ENCODE measurements at regions not wholly inside any gene's neighbourhood (a gene's known extent, or its start where the extent isn't known, plus 50 kb on each side); places are given as distances from the start of the nearest gene placed in this dataset.
A peak's percentile ranks its signal among the peaks of the same experiment; 100 is the strongest.

DNA sequence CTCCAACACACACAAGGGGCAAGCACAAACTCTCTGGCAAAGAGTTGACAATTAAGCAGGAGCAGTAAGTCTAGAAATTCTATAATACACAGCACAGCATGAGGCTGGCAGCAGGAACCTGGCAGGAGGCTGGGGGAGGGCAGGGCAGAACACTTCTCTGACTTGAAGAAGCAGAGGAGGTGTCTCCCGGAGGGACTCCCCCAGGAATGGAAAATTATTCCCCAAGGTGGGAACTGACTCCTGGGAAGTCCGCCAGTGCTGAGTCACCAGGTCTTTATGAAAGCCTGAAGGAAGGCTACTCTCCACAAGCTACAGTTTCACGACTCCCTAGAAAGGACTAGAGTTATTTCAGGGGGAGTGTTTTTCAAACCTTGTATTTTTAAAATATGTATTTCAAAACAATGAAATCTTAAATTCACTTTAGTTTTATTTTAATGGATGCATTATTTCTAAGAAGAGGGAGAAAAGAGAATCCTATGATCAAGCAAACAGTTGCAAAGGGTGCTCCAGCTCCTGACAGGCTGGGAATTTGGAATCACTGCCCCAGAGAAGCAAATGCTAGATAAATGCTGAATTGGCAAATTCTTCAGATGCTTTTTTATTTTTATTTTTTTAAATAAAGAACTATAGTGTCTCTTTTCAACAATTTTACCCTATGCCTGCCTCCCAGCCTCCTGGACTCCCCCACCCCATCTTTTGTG, 192.8 kb downstream of the LY86 start:
- Histone ChIP-seq H2BK120ac (ENCODE audit: insufficient read depth, low read length, poor library complexity) (peak overlapping the region; percentile 81), H3K4ac (ENCODE audit: low read depth, low read length) (no peak overlapping the region), H3K9me3 (ENCODE audit: insufficient read depth, low read depth, low read length) (no peaks in the 10 kb centered on the region), H4K8ac (ENCODE audit: low read depth, low read length) (peak overlapping the region; percentile 62), H3K4me1 (ENCODE audit: control insufficient read depth in 1 of 2, insufficient read depth in 2 of 2, low read length in 2 of 2) (peaks cover 3 to 7% of the 10 kb centered on the region in 2 experiments), H4K12ac (ENCODE audit: low read depth, low read length) (no peak overlapping the region), H3K27ac (ENCODE audit: low read depth, low read length) (no peak overlapping the region), H3K27me3 (ENCODE audit: insufficient read depth, low read length) (no peaks in the 10 kb centered on the region), H3K36me3 (ENCODE audit: control insufficient read depth in 1 of 2, insufficient read depth in 2 of 2, low read length in 2 of 2) (no peaks in the 10 kb centered on the region), H3K9ac (ENCODE audit: low read length) (no peak overlapping the region), H2AFZ (ENCODE audit: insufficient read depth, low read length, poor library complexity) (no peak overlapping the region), H2AK5ac (ENCODE audit: low read length) (no peak overlapping the region), H3K79me1 (ENCODE audit: low read length) (peaks cover 5% of the 10 kb centered on the region), H4K91ac (ENCODE audit: low read depth, low read length) (no peak overlapping the region), H3K79me2 (ENCODE audit: control insufficient read depth, insufficient read depth, low read length, poor library complexity) (no peaks in the 10 kb centered on the region), H3K4me2 (ENCODE audit: low read length) (no peak overlapping the region), H2BK5ac (ENCODE audit: low read depth, low read length, poor library complexity) (peak overlapping the region; percentile 53), H3K4me3 (ENCODE audit: low read depth, low read length) (no peak overlapping the region), H2BK12ac (ENCODE audit: low read length) (no peak overlapping the region), H3K18ac (ENCODE audit: low read length) (no peak overlapping the region), H3K14ac (ENCODE audit: low read length) (no peak overlapping the region), H3K23ac (ENCODE audit: low read length) (no peak overlapping the region)
- WGBS (ENCODE audit: extremely low coverage, insufficient coverage, insufficient read length), result no CpG with 5 or more reads among the region's 3 CpGs
- DNase-seq, result peak in 1 of 2 donors; percentile 9

- Histone ChIP-seq H2BK120ac (ENCODE audit: insufficient read depth, low read length, poor library complexity) (no peak overlapping the region), H2BK5ac (ENCODE audit: low read depth, low read length, poor library complexity) (peak overlapping the region; percentile 16)
These were observed 193.3 kb downstream of the LY86 start for GRCh38 chr6:6781873-6782227.

GRCh38 chr6:6783721-6784120, 195.2 kb downstream of the LY86 start:
- no peaks in the 10 kb centered on the region for H3K9me3 ChIP-seq (ENCODE audit: insufficient read depth, low read depth, low read length)
- H3K36me3 ChIP-seq (ENCODE audit: control insufficient read depth in 1 of 2, insufficient read depth in 2 of 2, low read length in 2 of 2), result no peaks in the 10 kb centered on the region
- DNase-seq, result no peak
- H3K23ac ChIP-seq (ENCODE audit: low read length), result no peak overlapping the region
- no peaks in the 10 kb centered on the region for H3K79me2 ChIP-seq (ENCODE audit: control insufficient read depth, insufficient read depth, low read length, poor library complexity)
- H3K18ac ChIP-seq (ENCODE audit: low read length), result no peak overlapping the region
- no peak overlapping the region for H3K4ac ChIP-seq (ENCODE audit: low read depth, low read length)
- peaks cover 3 to 7% of the 10 kb centered on the region in 2 experiments for H3K4me1 ChIP-seq (ENCODE audit: control insufficient read depth in 1 of 2, insufficient read depth in 2 of 2, low read length in 2 of 2)
- H3K14ac ChIP-seq (ENCODE audit: low read length), result no peak overlapping the region
- no peak overlapping the region for H2AFZ ChIP-seq (ENCODE audit: insufficient read depth, low read length, poor library complexity)
- H4K8ac ChIP-seq (ENCODE audit: low read depth, low read length), result no peak overlapping the region
- H2BK12ac ChIP-seq (ENCODE audit: low read length), result no peak overlapping the region
- no peak overlapping the region for H3K27ac ChIP-seq (ENCODE audit: low read depth, low read length)
- no peak overlapping the region for H4K91ac ChIP-seq (ENCODE audit: low read depth, low read length)
- no peak overlapping the region for H2BK120ac ChIP-seq (ENCODE audit: insufficient read depth, low read length, poor library complexity)
- peaks cover 7% of the 10 kb centered on the region for H3K79me1 ChIP-seq (ENCODE audit: low read length)
- no peak overlapping the region for H3K9ac ChIP-seq (ENCODE audit: low read length)
- no peak overlapping the region for H3K4me3 ChIP-seq (ENCODE audit: low read depth, low read length)
- WGBS (ENCODE audit: extremely low coverage, insufficient coverage, insufficient read length), result no CpG with 5 or more reads among the region's 2 CpGs
- no peak overlapping the region for H3K4me2 ChIP-seq (ENCODE audit: low read length)
- no peaks in the 10 kb centered on the region for H3K27me3 ChIP-seq (ENCODE audit: insufficient read depth, low read length)
- H2AK5ac ChIP-seq (ENCODE audit: low read length), result no peak overlapping the region
- no peak overlapping the region for H4K12ac ChIP-seq (ENCODE audit: low read depth, low read length)
- no peak overlapping the region for H2BK5ac ChIP-seq (ENCODE audit: low read depth, low read length, poor library complexity)

More at GRCh38 chr6:6781873-6782227, 193.3 kb downstream of the LY86 start:
- Histone ChIP-seq H4K12ac (ENCODE audit: low read depth, low read length) (no peak overlapping the region), H3K36me3 (ENCODE audit: control insufficient read depth in 1 of 2, insufficient read depth in 2 of 2, low read length in 2 of 2) (no peaks in the 10 kb centered on the region), H3K4me3 (ENCODE audit: low read depth, low read length) (no peak overlapping the region), H2BK12ac (ENCODE audit: low read length) (no peak overlapping the region), H3K4me1 (ENCODE audit: control insufficient read depth in 1 of 2, insufficient read depth in 2 of 2, low read length in 2 of 2) (peaks cover 3 to 7% of the 10 kb centered on the region in 2 experiments), H3K18ac (ENCODE audit: low read length) (no peak overlapping the region), H3K14ac (ENCODE audit: low read length) (no peak overlapping the region), H3K27ac (ENCODE audit: low read depth, low read length) (no peak overlapping the region), H4K8ac (ENCODE audit: low read depth, low read length) (no peak overlapping the region), H4K91ac (ENCODE audit: low read depth, low read length) (no peak overlapping the region), H3K79me2 (ENCODE audit: control insufficient read depth, insufficient read depth, low read length, poor library complexity) (no peaks in the 10 kb centered on the region), H3K9me3 (ENCODE audit: insufficient read depth, low read depth, low read length) (no peaks in the 10 kb centered on the region), H3K79me1 (ENCODE audit: low read length) (peaks cover 5% of the 10 kb centered on the region), H2AK5ac (ENCODE audit: low read length) (no peak overlapping the region), H3K9ac (ENCODE audit: low read length) (no peak overlapping the region), H3K4me2 (ENCODE audit: low read length) (no peak overlapping the region), H3K27me3 (ENCODE audit: insufficient read depth, low read length) (no peaks in the 10 kb centered on the region), H2AFZ (ENCODE audit: insufficient read depth, low read length, poor library complexity) (no peak overlapping the region), H3K4ac (ENCODE audit: low read depth, low read length) (no peak overlapping the region), H3K23ac (ENCODE audit: low read length) (no peak overlapping the region)
- DNase-seq, result no peak

- Histone ChIP-seq H3K4me3 (ENCODE audit: low read depth, low read length) (no peak overlapping the region), H3K4me2 (ENCODE audit: low read length) (no peak overlapping the region), H4K91ac (ENCODE audit: low read depth, low read length) (no peak overlapping the region), H3K27me3 (ENCODE audit: insufficient read depth, low read length) (no peaks in the 10 kb centered on the region), H4K8ac (ENCODE audit: low read depth, low read length) (no peak overlapping the region), H2AK5ac (ENCODE audit: low read length) (no peak overlapping the region), H3K4me1 (ENCODE audit: control insufficient read depth in 1 of 2, insufficient read depth in 2 of 2, low read length in 2 of 2) (peaks cover 3 to 7% of the 10 kb centered on the region in 2 experiments), H3K9ac (ENCODE audit: low read length) (no peak overlapping the region), H2BK5ac (ENCODE audit: low read depth, low read length, poor library complexity) (no peak overlapping the region), H3K4ac (ENCODE audit: low read depth, low read length) (no peak overlapping the region), H2BK12ac (ENCODE audit: low read length) (no peak overlapping the region), H3K23ac (ENCODE audit: low read length) (no peak overlapping the region), H4K12ac (ENCODE audit: low read depth, low read length) (no peak overlapping the region), H3K9me3 (ENCODE audit: insufficient read depth, low read depth, low read length) (peaks cover 2% of the 10 kb centered on the region), H2BK120ac (ENCODE audit: insufficient read depth, low read length, poor library complexity) (no peak overlapping the region), H3K14ac (ENCODE audit: low read length) (no peak overlapping the region), H3K18ac (ENCODE audit: low read length) (no peak overlapping the region), H3K27ac (ENCODE audit: low read depth, low read length) (no peak overlapping the region), H3K79me1 (ENCODE audit: low read length) (peaks cover 9% of the 10 kb centered on the region), H2AFZ (ENCODE audit: insufficient read depth, low read length, poor library complexity) (no peak overlapping the region), H3K79me2 (ENCODE audit: control insufficient read depth, insufficient read depth, low read length, poor library complexity) (no peaks in the 10 kb centered on the region), H3K36me3 (ENCODE audit: control insufficient read depth in 1 of 2, insufficient read depth in 2 of 2, low read length in 2 of 2) (no peaks in the 10 kb centered on the region)
- no CpG with 5 or more reads among the region's 2 CpGs for WGBS (ENCODE audit: extremely low coverage, insufficient coverage, insufficient read length)
- no peak for DNase-seq
These were observed 196.1 kb downstream of the LY86 start for GRCh38 chr6:6784514-6785162.
